ENCODE measurements at regions not wholly inside any gene's neighbourhood (a gene's known extent, or its start where the extent isn't known, plus 50 kb on each side); places are given as distances from the start of the nearest gene placed in this dataset.
A peak's percentile ranks its signal among the peaks of the same experiment; 100 is the strongest.
"Not testable (repeated sequence)": the region's sequence is repeated elsewhere in the genome, so short reads cannot be mapped to it uniquely, and the experiment has no call there.

DNA sequence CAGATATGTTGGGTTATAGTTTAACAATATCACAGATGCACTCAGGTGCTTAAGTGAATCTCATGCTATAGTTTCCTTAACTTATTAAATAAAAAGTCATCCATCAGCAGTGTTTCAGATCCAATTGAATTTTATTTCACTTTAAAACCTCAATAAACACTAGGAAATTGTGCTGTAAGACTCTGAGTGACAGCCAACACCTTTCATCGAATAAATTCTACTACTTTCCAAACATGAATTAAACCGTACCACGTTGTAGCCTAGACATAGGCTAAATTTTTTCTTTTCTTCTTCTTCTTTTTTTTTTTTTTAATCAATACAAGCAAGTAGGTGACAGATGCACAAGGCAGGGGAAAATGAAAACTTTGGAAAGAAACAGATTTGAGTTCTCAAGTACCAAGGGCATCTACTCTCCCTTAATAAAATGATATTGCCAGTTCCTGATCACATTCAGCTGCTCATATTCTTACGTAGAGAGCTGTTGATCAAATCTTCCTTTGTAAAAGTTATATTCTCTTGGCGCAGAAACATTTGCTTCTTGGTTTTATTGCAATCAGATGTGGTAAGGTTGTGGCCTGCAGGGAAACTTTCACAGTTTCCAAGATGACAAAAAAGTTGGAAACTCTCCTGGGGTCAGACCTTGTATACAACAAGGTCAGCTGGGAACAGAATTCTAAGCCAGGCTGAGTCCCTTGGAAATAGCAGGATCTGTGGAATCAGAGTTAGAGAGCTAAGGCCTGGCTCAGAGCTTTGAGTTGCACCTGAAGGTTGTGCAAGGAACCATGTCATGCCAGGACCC, 147.7 kb downstream of the CD47 start:
- DNase-seq (ENCODE audit: low read depth), result no peak

DNA sequence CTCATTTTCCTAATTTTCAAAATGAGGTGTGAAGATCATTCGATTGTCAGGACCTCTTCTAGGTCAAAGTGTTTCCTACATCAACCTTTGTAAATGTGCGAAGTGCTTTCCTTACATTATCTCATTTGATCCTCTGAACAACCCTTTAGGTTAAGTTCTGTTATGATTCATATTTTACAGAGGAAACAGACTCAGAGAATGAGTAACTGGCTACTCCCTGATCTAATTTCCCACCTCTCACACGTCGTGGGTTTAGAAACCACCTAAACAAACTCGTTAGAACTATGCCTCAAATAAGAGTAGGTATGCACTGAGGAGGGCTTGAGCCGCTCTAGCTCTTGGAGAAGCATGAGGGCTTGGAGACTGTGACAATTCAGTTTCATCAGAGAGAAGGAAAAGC, 148.6 kb downstream of the CD47 start:
- DNase-seq (ENCODE audit: low read depth), result no peak

DNA sequence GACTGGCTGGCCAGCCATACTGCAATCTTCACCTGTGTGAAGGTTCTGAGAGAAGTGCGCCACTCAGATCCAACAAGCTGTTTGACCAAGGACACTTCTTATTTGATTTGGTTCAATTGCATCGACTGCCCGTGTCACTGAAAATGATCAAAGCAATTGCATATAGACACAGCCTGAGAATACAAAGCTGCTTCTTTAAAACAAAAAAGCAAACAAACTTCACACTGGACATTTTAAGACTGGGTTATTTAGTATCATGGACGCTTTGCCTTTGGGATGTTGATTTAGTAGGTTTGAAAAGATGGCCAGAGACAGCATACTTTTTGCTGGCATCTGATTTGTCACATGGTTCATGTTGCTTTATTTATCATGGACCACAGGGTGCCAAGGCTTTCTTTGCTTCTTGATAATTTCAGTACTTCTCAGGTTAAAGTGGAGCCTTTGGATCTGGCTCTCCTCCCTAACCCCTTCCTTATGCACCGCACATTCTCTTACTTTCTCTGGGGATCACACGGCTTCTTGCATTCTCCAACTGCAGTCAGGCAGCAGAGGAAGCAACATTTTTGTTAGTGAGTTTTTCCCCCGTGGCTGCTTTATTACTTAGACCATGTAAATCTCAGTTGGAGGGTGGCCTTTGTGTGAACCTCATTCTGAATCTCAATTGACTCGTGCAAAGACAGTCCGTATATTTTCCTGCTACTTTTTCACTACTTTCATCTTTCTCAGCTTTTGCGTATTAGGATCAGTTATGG, 151.0 kb downstream of the CD47 start:
- DNase-seq (ENCODE audit: low read depth), result no peak

DNA sequence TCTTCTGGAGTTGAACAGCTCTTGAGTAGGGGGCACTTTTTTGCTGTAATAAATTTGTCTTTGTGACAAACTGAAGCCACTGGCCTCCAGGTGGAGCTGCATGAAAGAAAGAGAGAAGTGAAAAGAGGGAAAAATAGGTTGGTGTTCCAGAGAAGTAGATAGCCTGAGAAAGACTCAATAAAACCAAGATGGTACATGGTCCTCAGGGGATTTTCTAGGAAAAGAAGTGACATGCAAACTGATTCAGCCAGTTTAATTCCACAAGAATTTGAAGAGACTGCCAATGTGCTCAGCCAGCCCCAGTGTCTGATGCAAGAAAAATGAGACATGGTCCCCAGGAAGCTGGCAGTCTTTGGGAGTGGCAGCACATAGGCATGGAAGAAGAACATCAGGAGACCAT, 152.7 kb downstream of the CD47 start:
- DNase-seq (ENCODE audit: low read depth), result peak; percentile 57

DNA sequence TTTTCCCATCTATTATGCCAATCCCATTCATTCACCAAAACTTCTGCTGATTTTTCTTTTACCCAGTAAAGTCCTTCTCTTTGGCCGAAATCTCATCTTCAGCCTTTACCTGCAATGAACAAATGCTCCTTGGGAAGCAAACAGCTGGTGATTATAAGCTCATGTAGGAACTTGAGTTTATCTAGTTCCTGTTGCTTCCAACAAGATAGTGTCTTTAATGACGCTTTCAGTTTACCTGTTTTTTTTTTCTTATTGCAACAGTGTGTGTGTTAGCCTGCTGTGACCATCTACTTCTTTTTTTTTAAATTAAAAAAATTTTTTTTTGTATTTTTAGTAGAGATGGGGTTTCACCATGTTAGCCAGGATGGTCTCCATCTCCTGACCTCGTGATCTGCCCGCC, 156.0 kb downstream of the CD47 start:
- DNase-seq (ENCODE audit: low read depth), result no peak

DNA sequence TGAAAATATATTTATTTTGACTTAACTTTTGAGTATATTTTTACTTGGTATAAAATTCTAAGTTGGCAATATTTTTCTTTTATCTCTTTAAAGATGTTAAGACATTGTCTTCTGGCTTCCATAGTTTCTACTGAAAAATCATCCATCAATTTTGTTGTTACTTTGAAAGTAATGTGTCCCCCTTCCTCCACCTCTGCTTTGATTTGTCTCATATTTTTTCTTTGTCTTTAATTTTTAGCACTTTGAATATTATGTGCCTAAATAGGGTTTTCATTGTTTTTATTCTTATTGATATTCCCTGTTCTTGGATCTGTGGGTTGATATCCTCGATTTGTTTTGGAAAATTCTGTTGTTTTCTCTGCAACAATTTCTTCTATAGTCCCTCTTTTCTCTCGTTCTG, 157.4 kb downstream of the CD47 start:
- no peak for DNase-seq (ENCODE audit: low read depth)

DNA sequence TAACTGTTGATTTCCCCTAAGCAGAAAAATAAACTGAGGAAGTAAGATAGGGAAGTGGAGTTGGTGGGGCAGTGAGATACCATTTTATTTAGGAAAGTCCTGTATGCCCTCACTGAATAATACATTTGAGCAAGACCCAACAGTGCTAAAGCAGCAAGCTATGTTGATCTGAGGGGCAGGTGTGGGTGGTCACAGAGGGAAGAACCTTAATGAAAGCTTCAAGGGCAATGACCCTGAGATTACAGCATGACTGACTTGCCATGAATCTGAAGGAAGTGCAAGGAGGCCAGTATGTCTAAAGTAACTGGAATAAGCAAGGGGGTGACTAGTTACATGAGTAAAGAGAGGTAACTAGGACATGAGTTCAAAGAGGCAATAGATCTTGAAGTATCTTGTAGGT, 159.5 kb downstream of the CD47 start:
- no peak for DNase-seq (ENCODE audit: low read depth)

DNA sequence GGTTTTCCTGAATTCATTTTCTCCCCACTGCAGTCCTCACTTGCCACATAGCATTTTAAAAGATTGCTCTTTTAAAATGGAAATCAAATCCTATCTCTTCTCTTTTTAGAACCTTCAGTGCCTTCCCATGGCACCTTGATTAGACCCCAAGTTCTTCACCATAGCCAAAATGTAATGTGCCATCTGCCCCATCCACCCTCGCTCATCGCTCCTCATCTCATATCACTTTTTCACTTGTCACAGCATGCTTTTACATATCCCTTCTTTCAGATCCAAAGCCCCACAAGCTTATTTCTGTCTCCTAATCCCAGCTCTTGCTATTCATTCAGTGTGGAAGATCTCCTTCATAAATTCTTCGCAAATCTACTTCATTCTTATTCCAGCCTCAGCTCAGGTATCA, 161.7 kb downstream of the CD47 start:
- DNase-seq (ENCODE audit: low read depth), result no peak

DNA sequence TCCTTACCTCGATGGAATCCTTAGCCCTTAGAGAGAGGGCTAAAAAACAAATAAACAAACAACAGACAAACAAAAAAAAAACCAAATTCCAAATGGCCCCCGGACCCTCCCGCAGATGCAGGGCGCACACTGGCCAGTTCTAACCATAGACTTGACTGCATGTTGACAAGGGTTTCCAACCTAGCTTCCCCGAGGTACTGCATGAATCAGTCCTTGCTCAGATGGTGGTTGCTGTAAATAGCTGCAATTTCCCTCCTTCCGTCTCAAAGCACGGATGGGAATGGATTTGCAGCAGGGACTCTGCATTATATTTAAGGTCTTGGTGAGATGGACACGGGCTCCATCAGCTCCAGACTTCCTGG, 162.8 kb downstream of the CD47 start:
- DNase-seq (ENCODE audit: low read depth), result peak; percentile 57

DNA sequence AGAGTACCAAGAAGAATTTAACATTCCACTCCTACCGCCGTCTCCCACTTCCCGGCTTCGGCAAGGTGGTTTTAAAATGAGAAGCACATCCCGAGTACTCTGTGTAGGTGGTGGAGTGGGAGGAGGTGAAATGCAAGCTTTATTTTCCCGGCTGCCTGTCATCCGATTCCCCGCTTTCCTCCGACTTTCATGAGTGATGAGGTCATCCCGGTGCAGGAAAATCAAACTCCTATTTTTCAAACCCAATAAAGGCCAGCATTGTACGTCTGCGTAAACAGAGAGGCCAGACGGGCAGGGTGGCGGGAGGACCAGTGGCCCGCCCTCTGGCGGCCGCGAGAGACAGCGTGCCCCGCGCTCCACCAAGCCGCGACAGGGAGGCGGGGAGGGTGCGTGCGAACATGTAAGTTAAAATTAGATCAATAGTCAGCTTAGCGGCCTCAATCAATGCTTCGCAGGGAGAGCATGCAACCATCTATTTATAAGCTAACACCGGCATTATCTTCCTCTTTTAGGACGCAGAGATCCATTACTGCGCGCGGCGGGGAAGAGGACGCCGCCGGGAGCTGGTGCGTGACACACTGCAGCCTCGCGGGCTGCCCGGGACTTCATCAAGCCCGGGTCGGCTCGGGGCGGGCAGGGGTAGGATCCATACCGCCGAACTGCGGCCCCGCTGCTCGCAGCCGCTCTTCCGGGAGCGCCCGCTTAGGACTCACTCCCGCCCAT, 163.3 kb downstream of the CD47 start:
- peak; percentile 61 for DNase-seq (ENCODE audit: low read depth)

DNA sequence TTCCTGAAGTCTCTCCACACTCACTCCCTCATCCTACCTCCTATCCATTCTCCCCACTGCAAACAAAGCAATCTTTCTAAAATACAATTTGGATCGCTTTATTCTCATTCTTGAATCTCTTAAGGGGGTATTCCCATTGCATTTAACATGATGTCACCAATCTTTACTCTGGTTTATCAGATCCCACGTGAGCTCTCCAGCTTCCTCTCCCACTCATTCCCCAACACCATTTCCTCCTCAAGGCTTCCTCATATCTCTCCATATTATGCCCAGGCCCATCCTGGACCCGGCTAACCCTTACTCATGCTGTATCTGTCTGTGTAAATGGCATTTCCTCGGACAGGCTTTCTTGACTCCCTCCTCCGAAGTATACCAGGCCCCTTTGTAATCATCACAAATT, 165.0 kb downstream of the CD47 start:
- no peak for DNase-seq (ENCODE audit: low read depth)

DNA sequence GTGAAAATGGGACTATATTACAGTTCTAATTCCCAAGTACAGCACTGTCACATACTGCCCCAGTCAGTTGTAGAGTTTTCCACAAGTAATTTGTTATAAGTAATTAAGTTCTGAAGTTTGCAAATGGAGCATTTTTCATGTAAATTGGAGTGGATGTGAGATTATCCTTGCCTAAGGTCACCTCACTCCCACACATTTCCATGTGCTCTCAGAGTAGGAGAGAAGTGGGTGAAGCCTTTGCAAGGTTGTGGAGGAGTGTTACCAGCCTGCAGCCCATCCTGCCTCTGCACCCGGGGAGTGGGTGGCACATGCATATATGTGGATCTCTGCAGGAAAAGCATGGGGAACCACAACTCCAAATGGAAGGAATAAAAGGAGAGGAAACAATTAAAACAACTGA, 169.8 kb downstream of the CD47 start:
- DNase-seq (ENCODE audit: low read depth), result no peak

DNA sequence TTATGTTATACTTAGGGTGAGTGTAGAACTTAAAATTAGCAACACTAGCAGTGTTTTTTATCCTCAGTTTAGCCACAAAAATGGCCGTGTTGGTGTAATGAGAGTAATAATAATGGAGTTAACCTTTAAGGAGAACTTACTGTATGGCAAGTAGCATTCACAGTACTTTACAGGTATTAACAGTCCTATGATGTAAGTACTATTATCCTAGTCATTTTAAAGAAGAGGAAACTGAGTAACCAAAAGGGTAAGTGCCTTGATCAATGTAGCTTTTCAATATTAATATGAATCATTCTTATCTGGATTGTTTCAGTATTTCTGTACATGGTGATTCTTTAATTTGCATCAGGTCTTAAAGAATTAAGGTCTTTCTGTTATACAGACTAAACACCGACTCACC, 170.3 kb downstream of the CD47 start:
- DNase-seq (ENCODE audit: low read depth), result no peak

DNA sequence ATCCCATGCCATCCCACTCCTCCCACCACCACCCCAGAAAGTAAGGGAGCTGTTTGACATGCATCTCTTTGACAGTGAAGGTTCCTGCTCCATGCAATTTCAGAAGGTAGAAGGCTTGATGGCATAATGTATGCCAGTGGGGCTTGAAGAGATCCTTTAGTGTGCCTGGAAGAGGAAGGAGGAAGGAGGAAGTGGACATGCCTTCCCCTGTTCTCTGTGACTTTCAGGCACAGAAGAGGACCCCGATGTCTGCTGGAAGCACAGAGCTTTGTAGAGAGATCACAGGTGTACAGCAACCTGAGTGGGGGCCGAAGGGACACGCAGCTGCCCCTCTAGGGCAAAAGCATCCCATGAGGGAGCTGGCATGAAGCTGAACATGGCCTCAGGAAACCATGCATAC, 171.6 kb downstream of the CD47 start:
- DNase-seq (ENCODE audit: low read depth), result no peak

DNA sequence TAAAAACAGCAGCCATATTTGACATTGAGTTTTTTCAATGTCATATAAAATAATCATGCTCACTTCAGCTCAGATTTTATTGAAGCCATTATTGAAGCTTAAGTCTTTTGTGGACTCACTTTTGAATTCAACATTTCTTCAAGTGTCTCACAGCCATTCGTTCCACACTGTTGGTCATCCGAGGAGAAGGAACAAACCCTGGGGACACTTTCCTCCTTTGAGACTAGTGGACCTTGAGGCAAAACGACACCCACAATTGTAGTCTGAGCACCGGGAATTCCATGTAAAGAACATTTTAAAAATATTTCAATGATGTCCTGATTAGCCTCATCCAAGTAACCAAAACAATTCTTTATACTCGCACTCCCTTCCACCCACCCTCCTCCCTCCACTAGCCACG, 174.7 kb downstream of the CD47 start:
- DNase-seq (ENCODE audit: low read depth), result peak; percentile 61

DNA sequence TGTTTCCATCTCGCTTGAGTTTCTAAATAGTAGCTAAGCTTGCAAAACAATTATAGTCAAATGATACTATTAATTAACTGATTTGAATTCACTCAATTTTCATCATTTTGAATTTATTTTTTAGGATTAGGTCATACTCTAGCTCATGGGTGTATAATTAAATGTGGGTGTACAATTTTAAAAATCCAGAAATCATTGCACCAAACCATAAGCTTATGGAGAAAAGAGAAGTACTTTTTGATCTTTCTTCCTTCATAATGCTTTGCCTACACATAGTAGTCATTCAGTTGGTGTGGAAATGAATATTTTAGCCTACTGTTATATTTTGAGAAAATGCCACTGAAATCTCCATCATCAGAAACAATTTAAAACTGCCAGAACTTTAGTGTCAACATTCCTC, 175.1 kb downstream of the CD47 start:
- no peak for DNase-seq (ENCODE audit: low read depth)

DNA sequence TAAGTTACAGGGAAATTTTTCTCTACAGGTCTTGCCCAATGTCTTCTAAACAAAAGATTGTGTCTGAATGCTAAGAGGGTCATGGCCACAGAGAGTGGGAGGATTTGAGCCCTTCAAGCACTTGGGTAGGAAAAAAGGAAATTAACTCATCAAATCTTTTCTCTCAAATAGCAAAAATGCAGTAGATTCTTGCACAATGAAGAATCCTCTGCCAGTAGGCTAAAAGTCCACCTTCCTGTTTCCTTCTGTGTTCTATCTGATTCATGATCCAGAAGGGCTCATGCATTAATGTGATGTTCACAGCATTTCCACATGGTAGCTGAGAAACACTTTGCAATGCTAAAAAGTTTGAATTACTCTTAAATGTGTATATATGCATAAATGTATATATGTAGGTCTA, 177.1 kb downstream of the CD47 start:
- peak; percentile 65 for DNase-seq (ENCODE audit: low read depth)

DNA sequence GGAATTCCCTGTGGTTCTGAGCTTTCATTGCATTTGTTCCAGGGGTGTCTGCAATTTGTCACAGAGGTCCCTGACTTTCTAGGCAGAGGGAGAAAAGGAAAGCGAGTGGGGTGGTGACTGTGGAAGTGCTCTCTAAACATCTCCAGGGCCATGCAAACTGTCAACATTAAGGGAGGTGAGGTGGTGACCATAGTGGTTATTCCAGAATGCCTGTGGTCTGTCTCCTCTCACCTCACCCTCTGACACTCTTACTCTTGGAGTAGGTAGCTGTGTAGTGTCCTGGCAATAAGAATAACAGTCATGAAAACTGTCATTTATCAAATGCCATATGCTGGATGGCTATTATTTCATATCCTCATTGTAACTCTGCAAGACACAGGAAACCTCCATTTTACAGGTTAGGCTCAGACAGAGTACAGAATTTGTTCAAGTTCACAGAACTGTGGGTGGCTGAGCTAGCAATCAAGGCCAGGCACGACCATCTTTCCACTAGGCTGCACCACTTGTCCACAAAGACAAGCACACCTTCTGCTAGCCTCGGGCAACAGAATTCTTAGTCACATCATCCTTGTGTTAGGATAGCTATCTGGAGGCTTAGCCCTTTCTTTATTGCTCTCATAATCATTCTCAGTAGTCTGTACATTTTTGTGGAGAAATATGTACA, 179.4 kb downstream of the CD47 start:
- DNase-seq (ENCODE audit: low read depth), result peak; percentile 50

DNA sequence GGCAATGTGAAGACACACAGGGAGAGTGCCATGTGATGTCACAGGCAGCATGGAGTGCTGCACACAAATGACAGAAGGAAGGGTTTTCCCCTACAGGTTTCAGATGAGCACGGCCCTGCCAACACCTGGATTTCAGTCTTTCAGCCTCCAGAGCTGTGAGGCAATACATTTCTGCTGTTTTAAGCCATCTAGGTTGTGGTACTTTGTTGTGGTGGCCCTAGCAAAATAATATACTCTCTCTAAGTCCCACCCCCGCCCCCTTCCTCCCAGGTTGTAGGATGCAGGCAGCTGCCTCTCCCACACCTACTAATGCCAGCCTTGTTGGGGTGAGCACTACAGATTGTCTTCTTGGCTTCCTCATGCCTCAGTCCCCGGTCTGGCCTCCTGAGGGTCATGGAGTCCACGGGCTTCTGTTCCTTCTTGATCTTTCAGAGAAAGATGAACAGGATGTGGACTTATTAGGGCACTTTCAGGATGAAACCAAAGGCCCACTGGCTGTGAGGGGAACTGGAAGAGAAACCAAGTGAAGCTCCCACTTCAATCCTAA, 180.0 kb downstream of the CD47 start:
- no peak for DNase-seq (ENCODE audit: low read depth)

DNA sequence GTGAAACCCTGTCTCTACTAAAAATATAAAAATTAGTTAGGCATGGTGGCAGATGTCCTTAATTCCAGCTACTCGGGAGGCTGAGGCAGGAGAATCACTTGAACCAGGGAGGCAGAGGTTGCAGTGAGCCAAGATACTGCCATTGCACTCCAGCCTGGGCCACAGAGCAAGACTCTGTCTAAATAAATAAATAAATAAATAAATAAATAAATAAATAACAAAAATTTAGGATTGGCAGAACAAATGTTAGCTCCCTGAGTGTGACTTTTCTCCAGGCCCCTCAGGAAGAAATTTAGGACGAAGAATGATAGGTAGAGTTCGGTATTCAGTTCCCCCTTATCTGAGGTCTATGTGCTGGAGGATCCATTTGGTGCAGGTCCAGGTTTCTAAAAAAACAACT, 181.2 kb downstream of the CD47 start:
- DNase-seq (ENCODE audit: low read depth), result not testable (repeated sequence)

DNA sequence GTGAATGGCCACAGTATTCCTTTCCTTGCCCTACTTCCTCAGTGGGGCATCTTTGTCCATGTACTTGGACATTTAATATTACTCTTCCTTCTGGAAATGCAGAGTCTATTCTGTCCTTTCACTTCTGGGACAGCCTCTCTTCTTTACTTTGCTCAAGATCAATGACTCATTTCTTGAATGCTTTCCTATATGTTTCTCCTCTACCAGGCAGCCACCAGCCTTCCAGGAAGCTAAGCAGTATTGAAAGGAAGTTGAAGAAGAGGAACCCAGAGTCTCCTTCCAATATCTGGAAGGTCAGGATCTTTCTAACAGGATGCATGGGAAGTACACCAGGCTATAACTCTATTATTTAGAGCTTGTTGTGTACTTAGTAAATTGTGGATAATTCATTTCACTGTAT, 182.8 kb downstream of the CD47 start:
- DNase-seq (ENCODE audit: low read depth), result no peak

DNA sequence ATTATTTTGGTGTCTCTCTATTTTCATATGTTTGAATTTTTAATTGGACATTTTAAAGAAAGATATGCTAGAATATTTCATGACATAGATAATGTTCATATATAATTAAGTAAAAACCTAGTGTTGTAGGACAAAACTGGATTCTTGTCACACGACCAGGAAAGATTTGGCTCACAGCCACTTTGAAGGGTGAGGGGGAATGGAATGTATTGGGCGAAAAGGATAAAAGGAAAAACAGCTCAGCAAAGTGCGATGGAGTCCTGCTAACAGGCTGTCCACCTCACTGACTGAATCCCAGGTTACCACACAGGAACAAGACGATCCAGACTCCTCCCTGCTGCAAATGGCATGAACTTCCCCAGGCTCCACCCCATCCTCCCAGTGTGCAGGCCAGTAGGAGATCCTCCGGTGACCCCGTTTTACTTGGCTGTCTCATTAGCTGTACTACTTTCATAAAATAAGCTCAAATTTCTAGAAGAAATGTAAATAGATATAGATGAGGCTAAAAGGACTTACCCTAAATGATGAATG, 186.2 kb downstream of the CD47 start:
- peak; percentile 27 for DNase-seq (ENCODE audit: low read depth)
